GM10266 (cell line): ENCODE measurements at regions not wholly inside any gene's neighbourhood (a gene's known extent, or its start where the extent isn't known, plus 50 kb on each side); places are given as distances from the start of the nearest gene placed in this dataset.

ENCODE experiments used
- DNase-seq: peaks from one replicate; pipeline ENCODE4 v3.0.0; 2012; ENCODE audit errors: extremely low spot score
- TF ChIP-seq, protein P1 (sequence below): IDR thresholded peaks from 2 replicates; pipeline ENCODE4 v1.5.1; 2012; ENCODE audit warnings: mild to moderate bottlenecking, low read depth; ENCODE audit not compliant: control insufficient read depth, insufficient read depth; ENCODE audit errors: missing control alignments

DNA sequence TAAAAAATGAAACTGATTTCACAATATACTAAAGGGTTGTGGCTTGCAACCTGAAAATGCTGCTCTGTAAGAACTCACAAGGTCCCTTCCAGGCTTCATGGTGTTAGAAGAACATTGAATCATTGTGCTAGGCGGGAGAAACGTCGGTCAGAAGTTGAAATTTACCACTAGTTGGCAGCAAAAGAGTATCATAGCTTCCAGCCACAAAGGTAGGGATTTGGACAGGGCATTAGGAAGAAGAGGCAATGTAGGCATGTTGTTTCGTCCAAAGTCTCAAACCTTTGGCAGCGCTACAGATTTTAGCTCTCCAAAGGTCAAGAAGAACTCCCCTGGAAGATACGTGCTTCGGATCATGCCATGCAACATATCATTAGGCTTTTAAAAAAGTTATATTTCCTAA is 62.5 kb upstream of the ZP4 start:
- TF ChIP-seq, protein P1, sequence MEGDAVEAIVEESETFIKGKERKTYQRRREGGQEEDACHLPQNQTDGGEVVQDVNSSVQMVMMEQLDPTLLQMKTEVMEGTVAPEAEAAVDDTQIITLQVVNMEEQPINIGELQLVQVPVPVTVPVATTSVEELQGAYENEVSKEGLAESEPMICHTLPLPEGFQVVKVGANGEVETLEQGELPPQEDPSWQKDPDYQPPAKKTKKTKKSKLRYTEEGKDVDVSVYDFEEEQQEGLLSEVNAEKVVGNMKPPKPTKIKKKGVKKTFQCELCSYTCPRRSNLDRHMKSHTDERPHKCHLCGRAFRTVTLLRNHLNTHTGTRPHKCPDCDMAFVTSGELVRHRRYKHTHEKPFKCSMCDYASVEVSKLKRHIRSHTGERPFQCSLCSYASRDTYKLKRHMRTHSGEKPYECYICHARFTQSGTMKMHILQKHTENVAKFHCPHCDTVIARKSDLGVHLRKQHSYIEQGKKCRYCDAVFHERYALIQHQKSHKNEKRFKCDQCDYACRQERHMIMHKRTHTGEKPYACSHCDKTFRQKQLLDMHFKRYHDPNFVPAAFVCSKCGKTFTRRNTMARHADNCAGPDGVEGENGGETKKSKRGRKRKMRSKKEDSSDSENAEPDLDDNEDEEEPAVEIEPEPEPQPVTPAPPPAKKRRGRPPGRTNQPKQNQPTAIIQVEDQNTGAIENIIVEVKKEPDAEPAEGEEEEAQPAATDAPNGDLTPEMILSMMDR, result no peak
- no peak for DNase-seq
